ENCODE measurements at regions not wholly inside any gene's neighbourhood (a gene's known extent, or its start where the extent isn't known, plus 50 kb on each side); places are given as distances from the start of the nearest gene placed in this dataset.
A peak's percentile ranks its signal among the peaks of the same experiment; 100 is the strongest.

- intact Hi-C loops (cut with DNase I), result no loop called here
- Histone ChIP-seq H3K9me3 (no peaks in the 10 kb centered on the region), H3K27me3 (no peaks in the 10 kb centered on the region), H3K4me1 (peaks cover 24 to 25% of the 10 kb centered on the region in 2 donors), H3K4me3 (replicated peaks in 1 of 3) (no peak overlapping the region), H3K36me3 (no peaks in the 10 kb centered on the region), H3K27ac (peak overlapping the region; percentile 44 to 74 (median 57))
- WGBS, 2 donors, result 44 to 61% methylated on average over 3 of the region's 3 CpGs
- peak; percentile 12 to 24 for DNase-seq
- TF ChIP-seq POLR2A (IDR thresholded peaks at IDR 0.05) (no peak), CTCF (IDR thresholded peaks at IDR 0.05) (no peak)
Measured at GRCh38 chr1:102098536-102098935, 101.8 kb upstream of the OLFM3 start.

GRCh38 chr1:102098081-102098480 lies 101.4 kb upstream of the OLFM3 start:
- Histone ChIP-seq H3K27me3 (no peaks in the 10 kb centered on the region), H3K4me1 (peaks cover 24 to 25% of the 10 kb centered on the region in 2 donors), H3K9me3 (no peaks in the 10 kb centered on the region), H3K27ac (peak overlapping the region; percentile 7 to 74 (median 57)), H3K36me3 (no peaks in the 10 kb centered on the region), H3K4me3 (replicated peaks in 1 of 3) (no peak overlapping the region)
- no peak for DNase-seq
- intact Hi-C loops (cut with DNase I), result no loop called here
- TF ChIP-seq POLR2A (IDR thresholded peaks at IDR 0.05) (no peak), CTCF (IDR thresholded peaks at IDR 0.05) (no peak)
- WGBS, 2 donors, result 69 to 74% methylated on average over 4 of the region's 4 CpGs

- Histone ChIP-seq H3K4me3 (replicated peaks in 1 of 3) (no peak overlapping the region), H3K27me3 (no peaks in the 10 kb centered on the region), H3K9me3 (no peaks in the 10 kb centered on the region), H3K27ac (peak overlapping the region in 1 of 3 donors; percentile 30), H3K4me1 (peaks cover 25 to 28% of the 10 kb centered on the region in 2 donors), H3K36me3 (no peaks in the 10 kb centered on the region)
- peak; percentile 14 to 35 for DNase-seq
- intact Hi-C loops (cut with DNase I), result no loop called here
- TF ChIP-seq CTCF (IDR thresholded peaks at IDR 0.05), result no peak
- no peak for TF ChIP-seq POLR2A (IDR thresholded peaks at IDR 0.05)
Measured at GRCh38 chr1:102097451-102097850, 100.7 kb upstream of the OLFM3 start.

GRCh38 chr1:102096162-102096561 lies 99.4 kb upstream of the OLFM3 start:
- Histone ChIP-seq H3K4me3 (replicated peaks in 1 of 3) (no peak overlapping the region), H3K9me3 (no peaks in the 10 kb centered on the region), H3K27ac (peak overlapping the region in 1 of 3 donors; percentile 62), H3K36me3 (no peaks in the 10 kb centered on the region), H3K4me1 (peaks cover 25 to 29% of the 10 kb centered on the region in 2 donors), H3K27me3 (no peaks in the 10 kb centered on the region)
- intact Hi-C loops (cut with DNase I), result no loop called here
- no peak for TF ChIP-seq POLR2A (IDR thresholded peaks at IDR 0.05)
- TF ChIP-seq CTCF (IDR thresholded peaks at IDR 0.05), result no peak
- DNase-seq, result no peak
- WGBS, 2 donors, result 59 to 71% methylated on average over 1 of the region's 1 CpG

- no peaks in the 10 kb centered on the region for H3K27me3 ChIP-seq
- intact Hi-C loops (cut with DNase I), result no loop called here
- WGBS, 2 donors, result 83 to 89% methylated on average over 1 of the region's 1 CpG
Measured at GRCh38 chr1:102089791-102090190, 93.1 kb upstream of the OLFM3 start.

More at GRCh38 chr1:102089791-102090190, 93.1 kb upstream of the OLFM3 start:
- no peak for TF ChIP-seq CTCF (IDR thresholded peaks at IDR 0.05)
- no peak for TF ChIP-seq POLR2A (IDR thresholded peaks at IDR 0.05)
- peaks cover 0 to 6% of the 10 kb centered on the region in 2 donors for H3K4me1 ChIP-seq
- no peak overlapping the region for H3K27ac ChIP-seq
- no peak for DNase-seq
- no peak overlapping the region for H3K4me3 ChIP-seq (replicated peaks in 1 of 3)
- H3K9me3 ChIP-seq, result no peaks in the 10 kb centered on the region
- H3K36me3 ChIP-seq, result no peaks in the 10 kb centered on the region
